ELR (cell line): ENCODE measurements at regions not wholly inside any gene's neighbourhood (a gene's known extent, or its start where the extent isn't known, plus 50 kb on each side); places are given as distances from the start of the nearest gene placed in this dataset.

ENCODE experiments used
- DNase-seq: peaks from one replicate; pipeline ENCODE4 v3.0.0-alpha.2; 2015; ENCODE audit warnings: low read depth

GRCh38 chr18:55166260-55166598, 207.0 kb upstream of the CCDC68 start:
- DNase-seq = no peak

GRCh38 chr18:55163550-55163949, 204.3 kb upstream of the CCDC68 start:
- no peak for DNase-seq

DNA sequence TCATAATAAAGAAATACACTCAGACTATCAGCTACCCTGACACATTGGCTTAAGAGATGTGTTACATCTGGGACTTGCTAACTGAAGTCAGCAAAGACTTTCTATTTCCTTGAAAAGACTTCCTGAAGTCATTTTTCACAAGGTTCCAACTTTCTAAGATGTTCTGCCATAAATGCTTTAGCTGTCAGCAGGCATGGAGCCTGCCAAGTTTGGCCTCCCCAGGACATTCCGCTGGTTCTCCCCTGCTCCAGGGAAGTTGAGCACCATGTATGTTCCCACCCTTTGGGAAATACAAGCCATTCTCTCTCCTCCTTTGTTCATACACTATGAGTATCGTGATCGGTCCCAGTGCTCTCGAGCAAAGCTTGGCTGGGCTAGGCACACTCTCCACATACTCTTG, 202.7 kb upstream of the CCDC68 start:
- DNase-seq = no peak

DNA sequence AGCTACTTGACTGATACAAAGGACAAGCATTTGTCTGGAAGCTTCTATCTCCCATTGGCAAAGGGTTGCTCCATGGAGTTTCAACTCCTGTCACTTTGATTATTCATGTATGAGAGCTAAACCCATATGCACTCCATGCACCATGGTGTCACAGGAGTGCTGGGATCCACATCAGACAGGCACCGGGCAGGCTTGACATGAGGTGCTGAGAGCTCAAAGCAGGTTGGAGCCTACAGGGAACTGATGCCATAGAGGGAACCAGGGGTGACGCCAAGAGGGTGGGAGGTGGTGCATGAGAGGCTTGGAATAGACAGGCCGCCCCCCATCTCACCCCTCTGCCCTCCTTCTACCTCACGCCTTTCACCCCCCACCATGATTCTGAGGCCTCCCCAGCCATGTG, 199.8 kb upstream of the CCDC68 start:
- DNase-seq = no peak

DNA sequence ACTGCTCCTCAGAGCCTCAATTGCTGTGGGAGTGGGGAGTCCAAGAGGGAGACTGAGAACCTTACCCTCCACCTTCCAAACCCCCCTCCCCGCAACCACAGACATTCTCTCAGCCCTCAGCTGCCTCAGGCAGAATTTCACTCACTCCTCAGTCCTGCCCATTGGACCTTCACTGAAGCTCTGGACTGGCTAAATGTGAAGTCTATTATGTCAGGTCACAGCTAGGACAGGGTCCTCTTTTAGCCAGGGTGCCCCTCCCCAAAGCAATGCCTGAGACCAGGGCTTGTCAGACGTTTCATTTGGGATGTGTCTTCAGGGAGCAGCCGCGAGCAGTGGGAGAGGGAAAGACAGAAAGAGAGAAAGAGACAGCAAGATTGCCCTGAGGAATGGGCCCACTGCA, 199.3 kb upstream of the CCDC68 start:
- DNase-seq = no peak

- peak; percentile 16 for DNase-seq
Observed at GRCh38 chr18:55153346-55153745, 194.1 kb upstream of the CCDC68 start.

- peak; percentile 75 for DNase-seq
Observed at GRCh38 chr18:55152801-55153200, 193.5 kb upstream of the CCDC68 start.

DNA sequence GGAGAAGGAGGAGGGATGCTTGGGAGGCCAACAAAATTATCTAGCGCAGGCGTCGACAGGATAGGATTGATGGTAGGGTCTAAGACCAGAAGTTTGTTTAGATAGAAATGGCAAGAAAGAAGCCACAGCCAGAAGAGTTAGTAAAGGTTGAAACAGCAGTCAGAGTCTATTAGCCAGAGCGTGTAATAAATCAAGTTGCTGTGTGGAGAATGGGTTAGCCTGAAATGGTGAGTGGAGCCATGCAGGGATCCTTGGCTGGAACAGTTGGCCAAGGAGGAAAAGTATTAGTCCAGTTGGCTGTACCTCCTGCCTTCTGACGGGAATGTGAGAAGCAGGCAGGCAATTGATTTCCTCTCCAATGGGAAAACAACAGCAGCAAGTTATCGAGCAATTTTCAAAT, 190.7 kb upstream of the CCDC68 start:
- DNase-seq = no peak

GRCh38 chr18:55147791-55148190, 188.5 kb upstream of the CCDC68 start:
- no peak for DNase-seq

- no peak for DNase-seq
Observed at GRCh38 chr18:55144193-55144930, 185.1 kb upstream of the CCDC68 start.

DNA sequence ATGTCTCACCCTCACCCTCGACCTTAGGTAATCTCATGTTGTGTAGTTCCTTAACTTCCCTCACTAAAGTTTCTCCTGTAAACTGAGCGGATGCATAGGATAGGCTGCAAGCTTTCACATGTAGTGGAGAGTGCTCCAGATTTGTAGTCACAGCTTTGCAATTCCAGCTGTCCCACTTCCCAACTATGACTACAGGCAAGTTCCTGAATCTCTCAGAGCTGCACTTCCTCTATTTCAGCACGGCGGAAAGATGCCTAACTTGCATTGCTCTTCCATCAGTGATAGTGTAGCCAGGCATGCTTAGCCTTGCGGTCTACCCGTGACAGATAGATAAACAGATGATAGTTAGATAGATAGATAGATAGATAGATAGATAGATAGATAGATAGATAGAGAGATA, 183.1 kb upstream of the CCDC68 start:
- DNase-seq = no peak

DNA sequence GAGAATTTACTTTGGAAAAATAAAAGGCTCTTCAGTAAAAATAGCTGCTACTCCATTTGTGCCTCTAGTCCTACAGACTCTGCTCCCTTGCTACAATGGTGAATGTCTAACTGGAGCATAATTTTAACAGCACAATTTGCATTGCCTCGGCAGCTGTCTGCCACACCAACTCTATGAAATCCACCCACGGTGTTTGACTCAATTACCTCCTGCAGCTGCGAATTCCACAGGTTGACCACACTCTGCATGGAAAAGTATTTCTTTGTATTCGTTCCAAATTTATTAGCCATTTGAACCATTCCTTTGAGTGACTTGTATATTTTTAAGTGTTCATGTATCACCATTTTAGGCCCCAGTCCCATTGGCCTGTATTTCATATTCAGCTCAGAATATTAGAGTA, 182.1 kb upstream of the CCDC68 start:
- DNase-seq = no peak

GRCh38 chr18:55139836-55140235, 180.6 kb upstream of the CCDC68 start:
- DNase-seq = no peak

DNA sequence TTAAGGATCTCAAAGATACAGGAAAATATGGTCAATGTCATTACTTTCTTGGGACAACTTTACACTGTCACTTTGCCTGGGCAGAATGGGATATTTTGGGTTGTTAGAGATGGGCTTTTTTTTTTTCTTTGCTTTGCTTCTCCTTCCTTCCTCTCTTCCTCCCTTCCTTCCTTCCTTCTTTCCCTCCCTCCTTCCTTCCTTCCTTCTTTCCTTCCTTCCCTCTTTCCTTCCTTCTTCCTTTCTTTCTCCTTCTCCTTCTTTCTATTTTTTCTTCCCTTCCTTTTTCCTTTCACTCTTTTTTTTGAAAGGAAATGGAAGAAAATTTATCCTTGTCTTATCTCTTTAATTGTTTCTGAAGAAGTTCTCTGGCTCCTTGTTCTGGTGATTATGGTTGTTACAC, 180.0 kb upstream of the CCDC68 start:
- DNase-seq = no peak

- no peak for DNase-seq
Observed at GRCh38 chr18:55138401-55138800, 179.1 kb upstream of the CCDC68 start.

GRCh38 chr18:55137602-55138001, 178.3 kb upstream of the CCDC68 start:
- DNase-seq = no peak

DNA sequence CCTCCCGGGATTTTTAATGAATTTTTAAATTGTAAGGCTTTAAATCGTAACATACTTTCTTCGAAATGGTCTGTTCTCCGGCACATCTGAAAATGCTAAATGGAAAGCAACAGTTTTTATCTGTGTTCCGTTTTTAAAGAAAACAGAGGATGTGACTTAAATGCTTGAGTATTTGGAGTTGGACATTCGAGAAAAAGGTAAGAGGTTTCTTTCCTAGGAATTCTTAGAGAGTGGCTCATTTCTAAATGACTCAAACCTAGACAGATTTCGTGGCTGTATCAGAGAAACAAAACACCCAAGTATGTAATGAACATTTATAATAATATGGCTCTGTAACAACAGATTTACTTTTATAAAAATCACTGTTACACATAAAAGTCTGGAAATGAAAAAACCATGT, 177.6 kb upstream of the CCDC68 start:
- DNase-seq = peak; percentile 81

DNA sequence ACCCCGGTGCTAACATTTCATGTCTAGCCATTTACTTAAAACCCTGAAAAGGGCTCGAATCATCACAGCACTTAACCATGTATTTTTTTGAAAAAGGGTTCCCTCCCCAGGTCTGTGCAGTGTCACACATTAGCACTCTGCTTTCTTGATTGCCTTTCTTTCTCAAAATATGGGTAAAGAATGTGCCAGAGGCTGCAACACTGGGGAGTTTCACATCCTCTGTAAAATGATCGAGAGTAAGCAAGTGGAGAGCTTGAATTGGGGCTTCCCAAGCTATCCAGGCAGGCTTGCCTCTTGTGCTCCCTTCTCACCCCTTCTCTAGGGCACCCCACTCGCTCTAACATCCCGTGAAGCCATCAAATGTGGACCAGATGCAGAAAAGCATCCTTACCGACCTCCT, 177.0 kb upstream of the CCDC68 start:
- DNase-seq = no peak

- no peak for DNase-seq
Observed at GRCh38 chr18:55133378-55133777, 174.1 kb upstream of the CCDC68 start.

DNA sequence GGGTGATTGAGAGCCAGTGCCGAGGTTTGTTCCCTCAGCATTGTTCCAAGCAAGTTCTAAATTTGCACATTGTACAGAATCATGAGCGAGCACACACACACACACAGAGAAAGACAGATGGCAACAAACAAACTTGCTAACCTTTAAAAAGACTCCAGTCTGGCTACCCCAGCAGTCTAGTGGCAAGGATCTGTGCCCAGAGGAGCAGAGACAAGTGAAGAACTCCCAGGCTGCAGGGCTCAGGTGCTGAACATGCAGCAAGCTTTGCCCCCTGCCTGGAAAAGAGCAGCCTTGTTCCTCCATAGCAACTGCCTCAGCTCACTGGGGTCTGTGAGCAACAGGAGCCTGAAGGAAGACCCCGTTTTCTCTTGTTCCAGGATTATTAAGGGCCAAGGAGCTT, 169.2 kb upstream of the CCDC68 start:
- DNase-seq = no peak

DNA sequence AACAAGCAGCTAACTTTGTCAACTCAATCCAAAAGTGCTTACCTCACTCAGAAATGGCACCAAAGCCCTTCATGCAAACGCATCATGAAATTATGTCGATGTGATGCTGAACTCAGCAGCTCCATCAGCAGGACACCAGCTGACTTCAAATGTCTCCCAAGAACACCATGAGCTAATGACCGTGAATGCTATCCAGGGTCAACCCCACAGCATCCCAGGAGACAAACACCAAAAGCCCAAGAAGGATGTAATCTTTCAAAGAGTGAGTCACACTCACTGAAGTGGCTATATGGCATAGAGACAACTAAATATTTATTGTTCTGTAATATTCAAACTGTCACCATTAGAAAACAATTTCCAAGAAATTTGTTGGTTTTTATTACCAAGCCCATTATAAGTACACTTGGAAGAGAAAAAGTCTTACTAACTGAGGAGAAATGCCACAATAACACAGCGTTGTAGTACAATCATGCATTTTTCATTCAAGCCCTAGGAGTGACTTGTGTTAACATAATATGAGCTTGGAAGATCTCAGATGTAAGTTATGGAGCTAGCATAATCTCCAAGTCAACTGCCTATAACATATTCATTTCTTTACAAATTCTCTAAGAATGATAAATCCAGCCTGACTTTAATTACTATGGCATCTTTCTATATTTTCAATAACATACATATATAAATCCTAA, 165.0 kb upstream of the CCDC68 start:
- DNase-seq = peak; percentile 30

- no peak for DNase-seq
Observed at GRCh38 chr18:55123361-55123760, 164.1 kb upstream of the CCDC68 start.

- no peak for DNase-seq
Observed at GRCh38 chr18:55121397-55122170, 162.3 kb upstream of the CCDC68 start.
